ENCODE measurements at regions not wholly inside any gene's neighbourhood (a gene's known extent, or its start where the extent isn't known, plus 50 kb on each side); places are given as distances from the start of the nearest gene placed in this dataset.

- ATAC-seq (no peak), FAIRE-seq (no peak), DNase-seq (ENCODE audit: low spot score) (no peak)
- H3K27me3 ChIP-seq (ENCODE audit: control insufficient read depth in 1 of 2, insufficient read depth in 2 of 2, low read length in 2 of 2) = no peaks in the 10 kb centered on the region
- no peak overlapping the region for H3K27ac ChIP-seq (ENCODE audit: extremely low read length, insufficient read depth, low read length)
- ChIA-PET CTCF (ENCODE audit: low intra/inter-chr PET ratio, low total read pairs) (no interaction called here), POLR2A (no interaction called here)
- H3K4me1 ChIP-seq (ENCODE audit: insufficient read depth, low read length) = peaks cover 9% of the 10 kb centered on the region
- no TSS peak for BruUV-seq (replicated peaks)
- H3K79me2 ChIP-seq (ENCODE audit: insufficient read depth, low read length) = no peaks in the 10 kb centered on the region
- WGBS (ENCODE audit: low lambda C conversion rate) = 0% methylated on average over 1 of the region's 1 CpG
- no peak overlapping the region for H2AFZ ChIP-seq (ENCODE audit: low read length)
- no peaks in the 10 kb centered on the region for H4K20me1 ChIP-seq (ENCODE audit: insufficient read depth, low read length)
- no peak for TF ChIP-seq IRF2 (CRISPR knock-in tag; IDR thresholded peaks at IDR 0.05)
- no peak for TF ChIP-seq ZNF33B (CRISPR knock-in tag; IDR thresholded peaks at IDR 0.05)
- no peak for TF ChIP-seq PRDM4 (CRISPR knock-in tag; IDR thresholded peaks at IDR 0.05; ENCODE audit: borderline replicate concordance)
- TF ChIP-seq RNF219 (CRISPR knock-in tag; IDR thresholded peaks at IDR 0.05) = no peak
- no peak for TF ChIP-seq TOPORS (CRISPR knock-in tag; IDR thresholded peaks at IDR 0.05)
- no peak for TF ChIP-seq POGZ (CRISPR knock-in tag; IDR thresholded peaks at IDR 0.05)
- no peak for TF ChIP-seq SETDB1 (CRISPR knock-in tag; IDR thresholded peaks at IDR 0.05; ENCODE audit: borderline replicate concordance)
- no peak for TF ChIP-seq KLF13 (CRISPR knock-in tag; IDR thresholded peaks at IDR 0.05)
- TF ChIP-seq ZMAT5 (CRISPR knock-in tag; IDR thresholded peaks at IDR 0.05; ENCODE audit: borderline replicate concordance, low read depth) = no peak
- H3K9me3 ChIP-seq (ENCODE audit: low read length) = no peaks in the 10 kb centered on the region; the same call in 1 of the 2 replicates
- no peak overlapping the region for H3K9ac ChIP-seq (ENCODE audit: insufficient read depth, low read depth, low read length)
- H3K4me2 ChIP-seq (ENCODE audit: low read depth, low read length) = no peak overlapping the region
- H3K4me3 ChIP-seq (replicated peaks in 1 of 3; ENCODE audit: insufficient read depth in 1 of 3, low read depth in 2 of 3, low read length in 3 of 3) = no peak overlapping the region
- no peaks in the 10 kb centered on the region for H3K36me3 ChIP-seq (replicated peaks in 1 of 2; ENCODE audit: control insufficient read depth in 1 of 2, insufficient read depth in 2 of 2, low read length in 2 of 2)
- in situ Hi-C loops (cut with HindIII; ENCODE audit: extremely low pct_ligation_motif_present, low pct_unique_long_range_greater_than_20kb) = no loop called here
- intact Hi-C loops (cut with micrococcal nuclease; ENCODE audit: unreplicated experiment) = no loop called here
Measured at GRCh38 chr3:22617372-22617771, 585.8 kb upstream of the UBE2E2 start.

Measured in HepG2 (cell line).